ENCODE measurements at regions not wholly inside any gene's neighbourhood (a gene's known extent, or its start where the extent isn't known, plus 50 kb on each side); places are given as distances from the start of the nearest gene placed in this dataset.

DNA sequence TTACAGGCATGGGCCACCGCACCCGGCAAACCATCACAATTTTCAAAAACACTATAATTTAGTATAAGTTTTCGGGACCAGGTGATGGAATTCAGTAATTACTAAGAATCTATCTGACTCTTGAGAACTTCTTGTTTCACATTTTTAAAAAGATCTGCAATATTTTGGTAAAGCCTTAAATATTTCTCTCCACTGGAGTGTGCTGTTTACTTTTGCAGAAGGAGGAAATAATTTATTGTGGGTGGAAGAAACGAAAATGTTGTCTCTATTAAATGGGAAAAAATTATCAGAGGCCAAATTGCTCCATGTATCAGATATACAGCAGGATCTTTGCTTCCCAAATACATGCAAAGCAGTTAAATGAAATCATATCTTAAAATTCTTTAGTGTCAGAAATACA lies 566.8 kb upstream of the CYLC2 start:
- TF ChIP-seq BRCA1 (IDR thresholded peaks at IDR 0.05; ENCODE audit: low read depth, low read length) (no peak), TBP (IDR thresholded peaks at IDR 0.05; ENCODE audit: low read depth, low read length) (no peak), FOSL1 (IDR thresholded peaks at IDR 0.05; ENCODE audit: insufficient read depth, low read depth, low read length) (no peak), CREB1 (IDR thresholded peaks at IDR 0.05) (no peak), CBX5 (IDR thresholded peaks at IDR 0.05; ENCODE audit: low read depth, low read length) (no peak), RAD21 (IDR thresholded peaks at IDR 0.05 in 1 of 2, conservative IDR thresholded peaks at IDR 0.05 in 1 of 2; ENCODE audit: low read depth in 2 of 2, low read length in 2 of 2) (no peak; a peak in 1 of 4 replicates), PHF8 (conservative IDR thresholded peaks at IDR 0.05; ENCODE audit: low read depth, low read length) (no peak), SIN3A (conservative IDR thresholded peaks at IDR 0.05 in 1 of 2, IDR thresholded peaks at IDR 0.05 in 1 of 2; ENCODE audit: low read depth in 1 of 2, low read length in 2 of 2) (no peak), ZNF274 (IDR thresholded peaks at IDR 0.05; ENCODE audit: borderline replicate concordance, extremely low read depth, low read length) (no peak), TAF7 (optimal IDR thresholded peaks at IDR 0.05; ENCODE audit: borderline replicate concordance, low read depth, low read length) (no peak), ASH2L (IDR thresholded peaks at IDR 0.05; ENCODE audit: low read length) (no peak)
- Histone ChIP-seq H4K91ac (replicated peaks; ENCODE audit: insufficient read length, low read length) (no peak overlapping the region), H3K79me2 (ENCODE audit: control insufficient read depth in 1 of 2, insufficient read depth in 2 of 2, low read length in 2 of 2) (no peaks in the 10 kb centered on the region), H3K27ac (ENCODE audit: low read depth, low read length) (no peak overlapping the region), H3K4me3 (ENCODE audit: extremely low read depth in 1 of 4, insufficient read depth in 2 of 4, low read depth in 3 of 4, low read length in 4 of 4) (no peak overlapping the region), H3K79me1 (ENCODE audit: low read depth, low read length) (no peaks in the 10 kb centered on the region), H3K9me3 (ENCODE audit: insufficient read depth in 2 of 2, low read depth in 1 of 2, low read length in 1 of 2) (no peaks in the 10 kb centered on the region), H3K14ac (ENCODE audit: insufficient read length) (no peak overlapping the region), H3K4me2 (ENCODE audit: insufficient read depth in 1 of 2, low read depth in 2 of 2, low read length in 2 of 2) (no peak overlapping the region), H3K4me1 (replicated peaks in 1 of 4; ENCODE audit: control insufficient read depth in 3 of 4, insufficient read depth in 4 of 4, low read length in 3 of 4) (no peaks in the 10 kb centered on the region), H2BK20ac (ENCODE audit: low read length) (no peak overlapping the region), H2BK120ac (replicated peaks; ENCODE audit: low read depth, low read length) (no peak overlapping the region), H3K23me2 (ENCODE audit: low read depth, low read length) (no peaks in the 10 kb centered on the region), H2AFZ (ENCODE audit: low read length) (no peak overlapping the region), H2BK15ac (ENCODE audit: low read length) (no peak overlapping the region), H2BK12ac (ENCODE audit: low read depth, low read length) (no peak overlapping the region), H3K36me3 (ENCODE audit: control insufficient read depth in 2 of 4, insufficient read depth in 4 of 4, low read length in 3 of 4) (no peaks in the 10 kb centered on the region), H3K4ac (replicated peaks; ENCODE audit: insufficient read length, low read depth, low read length) (no peak overlapping the region), H4K20me1 (replicated peaks in 1 of 2; ENCODE audit: control insufficient read depth in 1 of 2, insufficient read depth in 2 of 2, low read length in 2 of 2) (no peaks in the 10 kb centered on the region), H3K23ac (ENCODE audit: insufficient read length) (no peak overlapping the region), H3K18ac (ENCODE audit: extremely low read depth, low read length) (no peak overlapping the region), H2AK5ac (ENCODE audit: low read depth, low read length) (no peak overlapping the region), H3K9ac (replicated peaks in 1 of 4; ENCODE audit: extremely low read depth in 1 of 4, low read depth in 3 of 4, low read length in 3 of 4) (no peak overlapping the region), H4K8ac (ENCODE audit: extremely low read depth, insufficient read depth, low read length) (no peak overlapping the region), H3K27me3 (replicated peaks in 1 of 4; ENCODE audit: control insufficient read depth in 3 of 4, extremely low read depth in 1 of 4, insufficient read depth in 3 of 4, low read length in 3 of 4) (peaks cover 0 to under 1% (median 0%) of the 10 kb centered on the region in 4 experiments; a peak in 2 of 7 replicates), H3K56ac (replicated peaks; ENCODE audit: insufficient read length, low read depth, low read length) (no peak overlapping the region), H4K5ac (ENCODE audit: insufficient read length, low read depth, low read length) (no peak overlapping the region), H2BK5ac (ENCODE audit: low read depth, low read length) (no peak overlapping the region)
- CTCF ChIA-PET (ENCODE audit: partially characterized antibody) = no interaction called here
- POLR2A ChIA-PET (ENCODE audit: partially characterized antibody) = no interaction called here
- FAIRE-seq = no peak
- DNase-seq (ENCODE audit: low read depth in 1 of 2, low spot score in 2 of 2) = no peak
- WGBS, 2 experiments (ENCODE audit: extremely low coverage in 1 of 2, insufficient coverage in 1 of 2, insufficient read length in 1 of 2, insufficient replicate concordance in 2 of 2, low coverage in 1 of 2, low lambda C conversion rate in 2 of 2, missing lambda C conversion rate in 1 of 2) = 87% methylated on average over 4 of the region's 4 CpGs; no CpG with 5 or more reads in 1 of the 2 experiments

Measured in H1 (cell line).